EH (cell line): ENCODE measurements at regions not wholly inside any gene's neighbourhood (a gene's known extent, or its start where the extent isn't known, plus 50 kb on each side); places are given as distances from the start of the nearest gene placed in this dataset.
A peak's percentile ranks its signal among the peaks of the same experiment; 100 is the strongest.
"Not testable (repeated sequence)": the region's sequence is repeated elsewhere in the genome, so short reads cannot be mapped to it uniquely, and the experiment has no call there.

Source experiments
- DNase-seq: peaks from one replicate; pipeline ENCODE4 v3.0.0-alpha.2; 2015; ENCODE audit warnings: low read depth

DNA sequence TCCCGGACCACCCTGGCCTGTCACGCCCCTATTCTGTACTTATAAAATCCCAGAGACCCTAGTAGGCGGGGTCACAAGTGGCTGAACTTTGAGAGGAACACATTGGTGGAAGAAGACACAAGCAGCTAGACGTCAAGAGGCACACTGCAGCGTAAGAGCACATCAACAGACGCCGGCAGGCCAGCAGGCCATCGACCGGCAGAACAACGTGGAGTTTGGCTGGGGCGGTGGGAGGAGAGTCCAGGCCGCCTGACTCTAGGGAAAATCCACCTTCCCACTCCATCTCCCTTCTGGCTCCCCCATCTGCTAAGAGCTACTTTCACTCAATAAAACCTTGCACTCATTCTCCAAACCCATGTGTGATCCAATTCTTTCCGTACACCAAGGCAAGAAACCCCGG lies 601.8 kb upstream of the CDH2 start:
- no peak for DNase-seq

DNA sequence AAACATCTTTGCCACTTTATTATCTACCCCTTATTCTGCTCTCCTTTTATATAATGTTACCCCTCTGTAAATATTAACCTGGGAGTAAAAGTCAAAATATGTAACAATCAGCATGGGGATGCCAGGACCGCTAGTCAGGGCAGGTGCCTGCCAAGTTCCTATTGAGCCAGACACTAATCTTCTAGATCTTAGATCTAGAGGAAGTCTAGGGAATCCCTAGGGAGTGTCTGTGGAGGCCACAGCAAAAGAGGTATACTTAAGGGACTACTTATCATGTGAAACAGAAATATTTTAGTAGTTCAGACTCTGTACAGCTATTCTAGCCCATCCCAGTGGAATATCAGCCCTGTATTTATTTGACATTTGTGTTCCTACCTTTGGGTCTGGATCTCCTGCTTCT lies 600.8 kb upstream of the CDH2 start:
- DNase-seq = no peak

DNA sequence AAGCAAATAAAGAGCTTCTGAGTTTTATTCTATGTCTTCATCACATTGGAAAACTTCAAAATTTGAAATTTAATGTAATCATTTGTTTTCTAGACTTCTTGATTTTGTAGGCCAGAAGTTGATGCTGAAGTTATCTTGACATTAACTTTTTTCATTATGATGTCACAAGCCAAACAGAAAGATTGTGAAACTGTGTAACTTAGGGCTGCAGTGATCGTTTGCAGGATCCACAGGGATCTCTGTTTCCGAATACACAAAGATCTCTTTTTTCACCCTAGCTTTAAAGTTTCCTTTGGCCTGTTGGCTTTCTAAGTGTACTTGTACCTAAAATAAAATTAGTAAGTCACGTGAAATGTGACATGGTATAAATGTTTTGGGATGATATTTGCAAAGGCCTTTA lies 594.9 kb upstream of the CDH2 start:
- no peak for DNase-seq

- peak; percentile 41 for DNase-seq
Observed at GRCh38 chr18:28768791-28769768, 592.1 kb upstream of the CDH2 start.

- DNase-seq = peak; percentile 78
Observed at GRCh38 chr18:28767727-28768211, 590.8 kb upstream of the CDH2 start.

DNA sequence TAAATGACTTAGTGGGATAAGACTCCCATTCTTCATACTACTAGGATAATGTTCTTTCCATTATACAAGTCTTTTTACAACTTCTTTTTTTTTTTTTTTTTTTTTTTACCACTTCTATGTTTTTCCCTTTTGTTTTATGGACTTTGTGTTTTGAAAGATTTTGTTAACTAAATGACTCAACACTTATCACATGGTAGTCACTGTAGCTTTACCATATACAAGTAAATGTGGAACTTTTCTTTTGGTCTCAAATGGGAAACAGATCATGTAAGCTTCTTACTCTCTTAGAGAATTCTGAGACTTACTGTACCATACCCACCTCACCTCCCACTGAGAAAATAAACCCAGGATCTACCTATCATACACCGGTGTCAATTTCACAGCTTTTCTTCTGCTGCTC lies 590.3 kb upstream of the CDH2 start:
- DNase-seq = peak; percentile 33

DNA sequence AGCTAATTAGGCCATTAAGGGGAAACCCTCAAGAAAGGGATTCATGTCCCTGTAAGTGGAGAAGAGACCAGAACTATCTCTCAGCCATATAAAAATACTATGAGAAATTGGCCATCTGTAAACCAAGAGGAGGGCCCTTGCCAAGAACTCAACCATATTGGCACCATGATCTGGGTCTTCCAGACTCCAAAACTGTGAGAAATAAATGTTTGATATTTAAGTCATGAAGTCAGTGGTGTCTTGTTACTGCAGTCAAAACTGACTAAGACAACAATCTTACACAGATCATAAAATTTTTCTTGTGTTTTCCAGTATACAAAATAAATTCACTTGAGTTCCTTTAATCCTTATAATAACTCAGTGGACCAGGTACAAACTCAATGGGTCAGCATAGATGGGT lies 589.8 kb upstream of the CDH2 start:
- DNase-seq = peak; percentile 49

DNA sequence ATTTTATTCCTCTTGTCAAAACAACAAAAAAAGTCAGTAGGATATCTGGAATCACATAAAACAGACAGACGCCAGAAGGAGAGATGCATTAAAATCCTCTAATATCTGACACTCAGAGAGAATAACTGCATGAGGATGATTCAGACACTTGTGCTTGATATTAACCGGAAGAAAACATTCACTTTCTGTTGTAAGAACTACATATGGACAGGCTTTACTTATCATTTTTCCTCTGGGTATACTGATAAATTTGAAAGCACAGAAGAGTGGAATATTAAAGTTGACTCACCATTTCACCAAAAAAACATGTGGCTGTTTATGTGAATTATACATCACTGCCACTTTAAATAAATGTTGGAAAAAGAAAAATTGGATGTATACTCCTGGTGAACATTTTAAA lies 589.1 kb upstream of the CDH2 start:
- peak; percentile 3 for DNase-seq

DNA sequence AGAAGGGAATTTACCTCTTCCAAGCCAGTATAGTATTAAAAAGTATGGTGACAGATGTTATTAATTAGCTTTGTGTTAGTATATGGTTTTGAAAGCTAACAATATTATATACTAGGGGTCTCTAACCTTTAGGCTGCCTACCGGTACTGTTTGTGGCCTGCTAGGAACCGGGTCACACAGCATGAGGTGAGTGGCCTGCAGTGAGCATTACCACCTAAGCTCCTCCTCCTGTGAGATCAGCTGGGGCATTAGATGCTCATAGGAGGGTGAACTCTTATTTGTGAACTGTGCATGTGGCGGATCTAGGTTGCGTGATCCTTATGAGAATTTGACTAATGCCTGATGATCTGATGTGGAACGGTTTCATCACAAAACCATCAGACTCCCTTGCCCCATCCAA lies 583.4 kb upstream of the CDH2 start:
- DNase-seq = no peak

DNA sequence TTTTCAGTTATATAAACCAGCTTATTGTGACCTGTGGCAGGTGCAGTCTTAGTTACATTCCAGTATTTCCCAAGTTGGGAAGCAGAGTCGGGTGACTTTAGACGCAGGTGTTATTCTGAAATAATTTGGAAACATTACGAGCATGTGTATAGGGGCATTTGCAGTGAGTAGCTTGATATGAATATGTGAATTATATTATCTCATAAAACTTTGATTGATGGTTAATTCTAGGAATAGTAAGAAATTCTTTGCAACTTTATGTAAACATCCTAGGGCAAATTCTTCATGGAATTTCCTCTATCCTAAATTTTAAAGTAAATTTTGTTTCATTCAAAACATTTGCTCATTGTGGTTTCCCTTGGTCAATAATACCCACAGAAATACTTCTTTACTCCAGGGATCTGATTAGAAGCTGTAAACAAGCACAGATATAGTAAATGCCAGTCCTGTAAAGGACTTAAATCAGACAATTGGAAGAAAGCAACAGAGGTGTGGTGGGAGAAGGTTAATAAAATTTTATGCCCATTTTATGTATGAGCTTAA lies 580.6 kb upstream of the CDH2 start:
- no peak for DNase-seq

DNA sequence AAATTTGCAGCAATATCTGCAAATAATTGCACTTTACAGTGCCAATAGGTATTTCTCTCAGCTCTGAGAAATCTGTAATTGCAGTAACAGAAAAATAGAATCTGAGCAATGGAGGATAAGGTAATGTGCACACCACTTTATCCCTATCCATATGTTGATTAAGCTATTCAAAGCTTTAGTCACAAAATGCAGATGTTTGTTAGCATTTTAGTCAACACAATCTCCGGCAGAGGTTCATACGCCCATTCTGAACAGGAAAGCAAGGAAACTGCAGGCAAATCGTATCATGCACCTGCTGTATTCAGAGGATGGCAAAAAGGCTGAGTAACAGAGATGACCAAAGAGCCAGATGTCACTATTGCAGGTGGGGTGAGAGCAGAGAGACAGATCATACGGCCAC lies 566.2 kb upstream of the CDH2 start:
- no peak for DNase-seq

DNA sequence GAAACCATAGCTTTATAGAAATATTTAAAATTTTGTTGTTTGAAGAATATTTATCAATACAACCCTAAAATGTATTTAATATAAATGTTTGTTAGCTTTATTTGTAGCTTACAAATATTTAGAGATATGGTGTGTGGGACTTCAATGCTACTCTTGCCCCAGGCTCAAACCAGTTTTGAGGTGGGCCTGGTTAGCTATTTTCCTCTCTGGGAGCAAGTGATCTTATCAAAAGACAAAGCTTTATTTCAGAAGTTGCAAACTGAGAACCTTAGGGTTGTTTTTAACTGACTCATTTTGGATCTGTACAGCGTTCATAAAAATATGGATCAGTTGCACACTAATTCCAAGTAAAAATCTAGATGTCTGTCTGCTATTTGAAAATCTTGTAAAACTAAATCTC lies 563.6 kb upstream of the CDH2 start:
- no peak for DNase-seq

DNA sequence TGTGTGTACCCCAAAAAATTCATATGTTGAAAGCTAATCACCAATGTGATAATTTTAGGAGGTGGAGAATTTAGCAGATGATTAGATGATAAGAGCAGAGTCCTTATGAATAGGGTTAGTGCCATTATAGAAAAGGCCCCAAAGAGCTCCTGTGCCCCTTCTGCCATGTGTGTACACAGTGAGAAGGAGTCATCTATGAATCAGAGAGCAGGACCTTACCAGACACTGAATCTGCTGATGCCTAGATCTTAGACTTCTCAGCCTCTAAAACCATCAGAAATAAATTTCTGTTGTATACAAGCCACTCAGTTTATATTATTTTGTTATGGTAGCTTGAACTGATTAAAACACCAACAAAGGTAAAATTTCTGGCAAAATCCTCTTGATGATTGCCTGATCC lies 560.0 kb upstream of the CDH2 start:
- DNase-seq = peak; percentile 12

DNA sequence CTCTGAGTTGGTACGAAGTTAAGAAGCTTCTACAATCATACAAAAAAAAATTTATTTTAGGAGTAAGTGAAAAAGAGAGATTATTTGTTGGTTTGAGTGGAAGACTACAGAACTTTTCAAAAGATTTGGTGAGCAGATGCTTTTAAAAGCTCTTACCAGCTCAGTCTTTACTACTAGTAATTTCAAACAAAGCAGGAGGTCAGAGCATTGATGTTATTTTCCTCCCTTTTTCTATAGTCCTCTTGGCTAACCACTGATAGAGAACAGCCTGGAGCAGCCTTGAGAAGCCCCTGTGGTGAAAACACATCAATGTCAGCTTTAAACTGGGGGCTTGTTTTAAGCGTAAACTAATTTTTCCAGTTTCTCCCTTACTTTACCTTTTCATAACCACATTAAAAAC lies 559.3 kb upstream of the CDH2 start:
- no peak for DNase-seq

DNA sequence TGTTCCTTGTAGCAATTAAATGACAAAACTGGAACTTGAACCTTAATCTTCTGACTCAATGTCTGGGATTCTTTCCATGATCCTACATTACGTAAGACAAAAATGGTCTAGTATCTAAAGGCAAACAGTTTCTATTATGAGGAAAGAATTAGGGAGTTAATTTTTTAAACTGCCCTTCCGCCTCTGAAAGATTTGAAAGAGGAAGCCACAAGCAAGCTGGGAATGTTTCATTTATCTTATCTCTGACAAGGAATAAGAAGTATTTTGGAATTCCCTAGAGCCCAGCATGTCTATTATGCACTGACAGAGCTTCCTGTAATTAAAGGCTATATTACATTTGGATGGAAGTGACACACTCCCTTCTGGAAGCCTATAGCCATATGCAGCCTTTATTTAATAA lies 558.8 kb upstream of the CDH2 start:
- DNase-seq = peak; percentile 94

- DNase-seq = peak; percentile 44
Observed at GRCh38 chr18:28729321-28729720, 552.4 kb upstream of the CDH2 start.

GRCh38 chr18:28728891-28729290 lies 552.0 kb upstream of the CDH2 start:
- peak; percentile 47 for DNase-seq

- not testable (repeated sequence) for DNase-seq
Observed at GRCh38 chr18:28727189-28727588, 550.3 kb upstream of the CDH2 start.

DNA sequence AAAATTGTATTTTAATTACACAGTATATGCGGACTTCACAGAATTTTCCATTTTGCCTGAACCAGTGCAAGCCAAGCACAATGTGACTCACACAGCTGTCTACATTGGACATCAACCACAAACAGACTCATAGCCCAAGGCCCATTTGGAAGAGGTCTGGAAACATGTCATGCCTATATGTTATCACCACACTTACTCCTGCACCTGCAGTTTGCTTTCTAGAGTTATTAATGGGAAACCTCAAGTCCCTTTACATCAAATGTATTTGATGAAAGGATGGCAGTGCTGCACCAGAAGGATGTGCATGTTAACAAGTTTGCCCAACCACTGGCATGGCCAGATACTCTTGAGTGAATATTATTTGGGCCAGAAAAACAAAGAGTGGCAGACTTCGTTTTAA lies 548.9 kb upstream of the CDH2 start:
- peak; percentile 29 for DNase-seq

GRCh38 chr18:28723506-28723905 lies 546.6 kb upstream of the CDH2 start:
- no peak for DNase-seq

DNA sequence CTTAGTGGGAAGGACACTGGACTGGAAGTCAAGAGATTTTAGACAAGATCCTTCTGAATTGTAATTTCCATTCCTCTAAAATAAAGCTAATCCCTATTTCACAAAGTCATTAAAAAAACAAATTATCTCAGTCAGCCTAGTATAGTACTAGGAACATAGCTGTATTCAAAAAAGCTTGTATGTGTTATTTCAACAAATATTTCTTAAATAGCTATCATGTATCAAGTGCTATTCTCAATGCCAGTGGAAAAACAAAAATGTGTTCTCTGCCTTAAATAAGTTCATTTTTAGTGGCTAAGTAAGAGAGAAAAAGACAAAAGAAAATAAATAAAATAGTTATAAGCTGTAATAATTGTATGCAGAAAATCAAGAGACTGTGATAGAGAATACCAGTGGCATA lies 541.8 kb upstream of the CDH2 start:
- peak; percentile 40 for DNase-seq

DNA sequence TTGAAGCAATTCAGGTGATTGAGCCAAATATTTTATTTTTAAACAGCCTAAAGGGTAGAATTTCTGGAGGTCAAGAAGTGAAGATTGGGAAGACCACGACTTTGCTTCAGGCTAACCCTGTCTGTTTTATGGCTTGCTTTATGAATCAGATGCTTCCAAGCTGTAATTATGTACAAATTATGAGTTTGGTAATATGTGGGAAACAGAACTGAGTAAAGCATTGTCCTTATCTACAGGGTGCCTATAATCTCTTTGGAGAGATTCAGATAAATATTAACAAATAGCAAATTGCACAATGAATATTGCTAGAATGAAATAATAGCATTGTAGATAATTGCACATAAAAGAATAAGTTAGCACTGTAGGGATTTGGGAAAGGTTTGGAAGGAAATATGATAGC lies 539.4 kb upstream of the CDH2 start:
- DNase-seq = no peak

DNA sequence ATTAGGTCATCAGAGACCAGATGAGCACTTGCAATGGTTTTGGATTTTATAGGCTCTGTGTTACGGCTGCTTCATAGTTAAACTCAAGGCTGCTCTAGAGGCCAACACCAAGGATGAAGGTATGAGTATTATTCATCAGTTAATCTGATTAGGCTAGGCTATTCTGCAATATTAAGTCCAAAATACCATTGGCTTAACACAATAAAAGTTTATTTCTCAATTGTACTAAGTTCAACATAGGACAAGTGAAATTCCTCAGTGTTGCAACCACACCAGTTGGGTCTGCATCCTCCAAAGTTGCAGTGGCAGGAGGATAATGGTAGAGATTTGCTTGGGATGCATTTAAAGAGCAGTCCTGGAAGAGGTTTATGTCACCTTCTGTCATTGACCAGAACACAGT lies 538.3 kb upstream of the CDH2 start:
- peak; percentile 4 for DNase-seq

DNA sequence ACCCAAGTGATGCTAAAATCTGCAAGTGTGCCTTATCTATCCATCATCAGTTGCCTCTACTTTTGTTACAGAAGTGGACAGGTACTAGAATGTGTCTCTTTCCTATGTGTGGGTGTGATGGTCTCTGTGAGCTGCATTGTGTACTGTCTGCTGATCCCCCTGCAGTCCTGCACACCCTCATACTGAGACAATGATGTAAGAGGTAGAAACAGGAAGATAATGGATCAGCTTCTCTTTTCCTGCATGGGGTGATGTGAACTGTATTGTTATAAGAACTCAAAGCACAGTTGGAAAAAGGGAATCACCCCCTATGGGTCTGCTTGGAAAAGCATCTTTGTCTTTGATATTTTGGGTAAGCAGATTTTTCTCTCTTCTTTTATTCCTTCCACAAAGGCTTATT lies 537.6 kb upstream of the CDH2 start:
- DNase-seq = no peak
